ENCODE measurements at regions not wholly inside any gene's neighbourhood (a gene's known extent, or its start where the extent isn't known, plus 50 kb on each side); places are given as distances from the start of the nearest gene placed in this dataset.

- H3K27me3 ChIP-seq, result no peaks in the 10 kb centered on the region
- no peaks in the 10 kb centered on the region for H3K9me3 ChIP-seq
- H3K36me3 ChIP-seq, result no peaks in the 10 kb centered on the region
- H3K4me1 ChIP-seq, result no peaks in the 10 kb centered on the region
- H3K4me3 ChIP-seq, result no peak overlapping the region
- no peak overlapping the region for H3K27ac ChIP-seq
- DNase-seq, result no peak
- no peak for ATAC-seq
- intact Hi-C loops (cut with DNase I; ENCODE audit: low total_unique reads), result no loop called here
- TF ChIP-seq POLR2A (IDR thresholded peaks at IDR 0.05), result no peak
- no peak for TF ChIP-seq CTCF (IDR thresholded peaks at IDR 0.05 in 4 of 5, conservative IDR thresholded peaks at IDR 0.05 in 1 of 5)
- in situ Hi-C loops (cut with MboI; ENCODE audit: low sequenced_read_pairs in 4 of 4), result no loop called here
These were observed 147.8 kb upstream of the TMCC3 start for GRCh38 chr12:94798113-94798512.

- in situ Hi-C loops (cut with MboI; ENCODE audit: low sequenced_read_pairs in 4 of 4) (no loop called here), intact Hi-C loops (cut with DNase I; ENCODE audit: low total_unique reads) (no loop called here)
- Histone ChIP-seq H3K9me3 (no peaks in the 10 kb centered on the region), H3K36me3 (no peaks in the 10 kb centered on the region), H3K4me3 (no peak overlapping the region), H3K27me3 (no peaks in the 10 kb centered on the region), H3K27ac (no peak overlapping the region), H3K4me1 (no peaks in the 10 kb centered on the region)
- DNase-seq (no peak), ATAC-seq (no peak)
- TF ChIP-seq POLR2A (IDR thresholded peaks at IDR 0.05), result no peak
- no peak for TF ChIP-seq CTCF (IDR thresholded peaks at IDR 0.05 in 4 of 5, conservative IDR thresholded peaks at IDR 0.05 in 1 of 5)
These were observed 145.2 kb upstream of the TMCC3 start for GRCh38 chr12:94795520-94795919.

- TF ChIP-seq POLR2A (IDR thresholded peaks at IDR 0.05) (no peak), CTCF (IDR thresholded peaks at IDR 0.05 in 4 of 5, conservative IDR thresholded peaks at IDR 0.05 in 1 of 5) (no peak)
- H3K9me3 ChIP-seq, result no peaks in the 10 kb centered on the region
- H3K36me3 ChIP-seq, result no peaks in the 10 kb centered on the region
- no peaks in the 10 kb centered on the region for H3K27me3 ChIP-seq
- ATAC-seq (no peak), DNase-seq (no peak)
- H3K27ac ChIP-seq, result no peak overlapping the region
- intact Hi-C loops (cut with DNase I; ENCODE audit: low total_unique reads) (no loop called here), in situ Hi-C loops (cut with MboI; ENCODE audit: low sequenced_read_pairs in 4 of 4) (no loop called here)
- no peak overlapping the region for H3K4me3 ChIP-seq
- no peaks in the 10 kb centered on the region for H3K4me1 ChIP-seq
These were observed 144.7 kb upstream of the TMCC3 start for GRCh38 chr12:94795044-94795443.

- no peak for ATAC-seq
- Histone ChIP-seq H3K27me3 (no peaks in the 10 kb centered on the region), H3K36me3 (no peaks in the 10 kb centered on the region), H3K4me1 (no peaks in the 10 kb centered on the region), H3K4me3 (no peak overlapping the region), H3K27ac (no peak overlapping the region), H3K9me3 (no peaks in the 10 kb centered on the region)
- TF ChIP-seq POLR2A (IDR thresholded peaks at IDR 0.05), result no peak
- TF ChIP-seq CTCF (IDR thresholded peaks at IDR 0.05 in 4 of 5, conservative IDR thresholded peaks at IDR 0.05 in 1 of 5), result no peak
- in situ Hi-C loops (cut with MboI; ENCODE audit: low sequenced_read_pairs in 4 of 4), result no loop called here
- intact Hi-C loops (cut with DNase I; ENCODE audit: low total_unique reads), result no loop called here
- DNase-seq, result no peak
These were observed 142.8 kb upstream of the TMCC3 start for GRCh38 chr12:94793191-94793595.

- no peak for ATAC-seq
- Histone ChIP-seq H3K9me3 (no peaks in the 10 kb centered on the region), H3K4me3 (no peak overlapping the region), H3K27ac (no peak overlapping the region), H3K27me3 (no peaks in the 10 kb centered on the region), H3K36me3 (no peaks in the 10 kb centered on the region), H3K4me1 (no peaks in the 10 kb centered on the region)
- intact Hi-C loops (cut with DNase I; ENCODE audit: low total_unique reads), result no loop called here
- in situ Hi-C loops (cut with MboI; ENCODE audit: low sequenced_read_pairs in 4 of 4), result no loop called here
- TF ChIP-seq CTCF (IDR thresholded peaks at IDR 0.05 in 4 of 5, conservative IDR thresholded peaks at IDR 0.05 in 1 of 5) (no peak), POLR2A (IDR thresholded peaks at IDR 0.05) (no peak)
- no peak for DNase-seq
These were observed 142.3 kb upstream of the TMCC3 start for GRCh38 chr12:94792693-94793092.

Measured in gastrocnemius medialis (tissue), 4 donors.